AG09309 (cell line): ENCODE measurements at regions not wholly inside any gene's neighbourhood (a gene's known extent, or its start where the extent isn't known, plus 50 kb on each side); places are given as distances from the start of the nearest gene placed in this dataset.

Experiments
- DNase-seq: peaks from one replicate; pipeline ENCODE4 v3.0.0-alpha.2; 2010; ENCODE audit warnings: low read depth
- H3K4me3 ChIP-seq: 2 replicates; pipeline ENCODE4 v1.5.1; 2011; ENCODE audit warnings: mild to moderate bottlenecking, low read depth, low read length, moderate library complexity; ENCODE audit not compliant: control insufficient read depth
- CTCF ChIP-seq: IDR thresholded peaks from 2 replicates; pipeline ENCODE4 v1.5.1; 2011; ENCODE audit warnings: mild to moderate bottlenecking, low read depth, low read length, inconsistent platforms; ENCODE audit not compliant: insufficient read depth, control insufficient read depth; ENCODE audit errors: missing control alignments

GRCh38 chr11:104699981-104700380 lies 198.3 kb downstream of the CASP12 start:
- no peak for DNase-seq
- TF ChIP-seq CTCF: no peak
- no peak overlapping the region for H3K4me3 ChIP-seq

GRCh38 chr11:104695065-104695463 lies 203.2 kb downstream of the CASP12 start:
- DNase-seq: no peak
- H3K4me3 ChIP-seq: no peak overlapping the region
- TF ChIP-seq CTCF: no peak

DNA sequence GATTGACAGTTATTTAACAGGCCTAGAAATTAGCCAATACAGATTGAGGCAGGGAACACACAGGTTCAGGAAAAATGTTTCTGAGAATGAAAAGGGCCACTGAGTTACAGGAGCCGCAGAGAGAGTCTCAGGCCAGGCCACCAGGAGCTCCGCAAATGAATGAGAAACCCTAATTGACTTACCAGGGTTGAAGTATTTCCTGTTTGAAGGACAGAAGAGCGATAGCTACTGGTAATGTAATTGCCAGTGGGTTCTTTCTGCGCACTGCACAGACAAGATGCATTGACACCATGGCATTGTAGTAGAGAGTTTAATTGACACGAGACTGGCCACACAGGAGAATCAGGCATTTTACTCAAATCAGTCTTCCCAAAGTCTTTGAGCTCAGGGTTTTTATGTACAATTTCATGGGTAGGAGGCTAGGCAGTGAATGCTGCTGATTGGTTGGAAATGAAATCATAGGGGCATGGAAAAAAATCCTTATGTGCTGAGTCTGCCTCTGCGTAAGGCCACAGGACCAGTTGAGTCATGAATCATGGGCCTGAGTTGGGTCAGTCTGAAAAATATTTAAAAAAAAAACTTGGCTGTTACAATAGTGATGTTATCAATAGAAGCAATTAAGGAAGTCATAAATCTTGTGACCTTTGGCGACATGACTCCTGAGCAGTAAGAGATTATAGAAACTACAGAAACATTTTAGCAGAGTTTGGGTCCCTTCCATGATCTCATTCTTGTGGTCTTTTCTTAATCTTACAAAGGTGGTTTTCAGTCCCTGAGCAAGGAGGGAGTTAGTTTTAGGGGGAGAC lies 203.8 kb downstream of the CASP12 start:
- no peak for DNase-seq
- TF ChIP-seq CTCF: no peak

GRCh38 chr11:104692751-104693150 lies 205.5 kb downstream of the CASP12 start:
- no peak for DNase-seq
- H3K4me3 ChIP-seq: no peak overlapping the region
- TF ChIP-seq CTCF: no peak

More for the DNA sequence above, 203.8 kb downstream of the CASP12 start:
- no peak overlapping the region for H3K4me3 ChIP-seq

DNA sequence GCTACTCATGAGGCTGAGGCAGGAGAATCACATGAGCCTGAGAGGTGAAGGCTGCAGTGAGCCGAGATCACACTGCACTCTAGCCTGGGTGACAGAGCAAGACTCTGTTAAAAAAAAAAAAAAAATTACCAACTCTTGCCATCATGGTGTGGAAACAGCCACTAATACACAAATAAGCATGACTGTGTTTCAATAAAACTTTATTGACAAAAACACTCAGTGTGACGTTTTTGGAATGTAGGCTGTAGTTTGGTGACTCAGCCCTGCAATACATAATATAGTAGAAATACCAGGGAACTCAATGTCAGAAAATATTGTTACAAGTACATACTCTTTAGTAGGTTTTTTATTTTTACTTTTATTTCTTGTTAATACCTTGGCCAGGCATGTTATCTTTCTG lies 207.1 kb downstream of the CASP12 start:
- no peak for DNase-seq
- H3K4me3 ChIP-seq: no peak overlapping the region
- TF ChIP-seq CTCF: no peak

- no peak for DNase-seq
- no peak for TF ChIP-seq CTCF
- H3K4me3 ChIP-seq: no peak overlapping the region
Measured at GRCh38 chr11:104690241-104690640, 208.0 kb downstream of the CASP12 start.
